Hematopoietic multipotent progenitor cell treated with erythropoietin and hydrocortisone succinate and interleukin-3 and kit ligand, for 6 days (in vitro differentiated cells): ENCODE measurements at regions not wholly inside any gene's neighbourhood (a gene's known extent, or its start where the extent isn't known, plus 50 kb on each side); places are given as distances from the start of the nearest gene placed in this dataset.
"Not testable (repeated sequence)": the region's sequence is repeated elsewhere in the genome, so short reads cannot be mapped to it uniquely, and the experiment has no call there.

ENCODE experiments used
- DNase-seq: peaks from one replicate; pipeline ENCODE4 v3.0.0-alpha.2; 2015

DNA sequence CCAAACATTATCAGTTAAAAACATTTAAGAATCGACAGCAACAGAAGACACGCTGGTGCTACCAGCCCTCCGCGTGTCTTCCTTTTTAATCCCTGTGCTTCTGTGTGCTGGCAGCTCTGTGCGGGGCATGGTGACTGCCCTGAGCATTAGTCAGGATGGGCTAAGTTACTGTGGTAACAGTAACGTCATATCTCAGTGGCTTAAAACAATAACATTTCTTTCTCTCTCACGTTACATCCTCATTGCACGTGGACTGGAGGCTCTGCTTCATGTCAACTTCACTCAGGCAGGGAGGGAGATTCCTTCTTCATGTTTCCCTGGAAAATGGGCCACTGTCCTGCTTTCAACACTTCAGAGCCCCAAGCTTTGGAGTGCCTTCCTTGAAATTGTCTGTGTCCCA is 378.5 kb downstream of the CCSER2 start:
- no peak for DNase-seq

DNA sequence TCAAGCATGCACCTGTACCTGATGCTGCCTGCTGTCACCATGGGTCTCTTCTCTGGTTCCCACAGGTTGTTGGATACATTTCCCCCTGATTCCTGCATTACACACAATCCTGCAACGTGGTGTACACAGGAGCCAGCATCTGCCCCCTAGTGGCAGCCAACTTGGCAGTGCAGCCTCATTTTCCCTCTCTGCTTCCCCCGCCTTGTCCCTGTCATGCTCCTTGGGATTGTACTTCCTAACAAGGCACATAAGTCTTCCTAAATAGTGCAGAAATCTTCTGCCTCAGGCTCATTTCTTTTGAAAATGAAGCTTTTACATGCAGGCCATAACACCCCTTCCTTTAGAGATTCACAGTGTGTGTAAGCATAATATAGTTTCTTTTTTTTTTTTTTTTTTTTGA is 387.5 kb downstream of the CCSER2 start:
- DNase-seq, result peak; percentile 62

DNA sequence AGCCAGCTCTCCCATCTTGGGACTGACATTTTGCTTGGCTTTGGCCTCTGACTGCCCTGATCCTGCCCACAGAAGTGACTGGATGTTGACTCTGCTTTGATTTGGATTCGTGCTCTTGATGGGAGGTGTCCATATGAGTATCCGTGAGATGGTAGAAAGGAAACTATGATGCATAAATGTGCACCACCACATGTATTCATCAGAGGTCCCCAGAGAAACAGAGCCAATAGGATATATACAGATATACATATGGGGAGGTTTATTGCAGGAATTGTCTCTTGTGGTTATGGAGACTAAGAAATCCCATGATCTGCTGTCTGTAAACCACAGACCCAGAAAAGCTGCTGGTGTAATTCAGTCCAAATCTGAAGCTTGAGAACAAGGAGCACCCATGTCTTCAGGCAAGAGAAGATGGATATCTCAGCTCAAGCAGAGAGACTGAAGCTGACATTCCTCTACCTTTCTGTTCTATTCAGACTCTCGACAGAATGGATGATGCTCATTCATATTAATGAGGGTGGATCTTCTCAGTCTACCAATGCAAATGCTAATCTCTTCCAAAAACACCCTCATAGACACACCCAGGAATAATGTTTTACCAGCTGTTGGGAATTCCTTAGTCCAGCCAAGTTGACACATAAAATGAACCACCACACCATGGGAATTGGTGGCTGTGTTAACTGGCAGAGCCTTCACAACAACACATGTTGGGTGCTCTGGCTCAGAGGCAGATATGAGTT is 390.7 kb downstream of the CCSER2 start:
- no peak for DNase-seq

DNA sequence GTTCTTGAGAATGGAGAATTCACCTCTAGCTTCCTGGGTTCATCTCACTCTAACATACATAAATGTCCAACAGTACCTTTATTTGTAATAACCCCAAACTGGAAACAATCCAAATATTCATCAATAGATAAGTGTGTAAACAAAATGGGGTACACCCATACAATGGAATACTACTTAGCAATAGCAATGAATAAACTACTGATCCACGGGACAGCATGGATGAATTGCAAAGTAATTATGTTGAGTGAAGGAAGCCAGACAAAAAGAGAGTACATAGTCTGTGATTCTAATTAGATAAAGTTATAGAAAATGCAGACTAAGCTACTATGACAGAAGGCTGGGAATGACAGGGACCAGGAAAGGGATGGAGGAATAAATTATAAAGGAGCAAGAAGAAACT is 391.3 kb downstream of the CCSER2 start:
- DNase-seq, result no peak

DNA sequence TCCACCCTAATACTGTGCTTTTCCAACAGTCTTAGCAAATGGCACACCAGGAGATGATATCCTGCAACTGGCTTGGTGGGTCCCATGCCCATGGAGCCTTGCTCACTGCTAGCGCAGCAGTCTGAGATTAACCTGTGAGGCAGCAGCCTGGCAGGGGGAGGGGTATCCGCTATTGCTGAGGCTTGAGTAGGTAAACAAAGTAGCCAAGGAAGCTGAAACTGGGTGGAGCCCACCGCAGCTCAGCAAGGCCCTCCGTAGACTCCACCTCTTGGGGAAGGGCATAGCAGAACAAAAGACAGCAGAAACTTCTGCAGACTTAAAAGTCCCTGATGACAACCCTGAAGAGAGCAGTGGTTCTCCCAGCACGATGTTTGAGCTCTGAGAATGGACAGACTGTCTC is 399.0 kb downstream of the CCSER2 start:
- DNase-seq, result no peak

DNA sequence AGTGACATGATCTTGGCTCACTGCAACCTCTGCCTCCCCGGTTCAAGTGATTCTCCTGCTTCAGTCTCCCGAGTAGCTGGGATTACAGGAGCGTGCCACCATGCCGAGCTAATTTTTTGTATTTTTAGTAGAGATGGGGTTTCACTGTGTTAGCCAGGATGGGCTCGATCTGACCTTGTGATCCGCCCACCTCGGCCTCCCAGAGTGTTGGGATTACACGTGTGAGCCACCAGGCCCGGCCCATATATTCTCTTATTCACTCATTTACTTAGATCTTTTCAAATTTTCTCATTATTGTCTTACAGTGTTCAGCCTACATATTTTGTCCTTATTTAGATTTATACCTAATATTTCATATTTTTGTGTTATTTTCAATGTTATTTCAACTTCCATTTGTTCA is 410.7 kb downstream of the CCSER2 start:
- DNase-seq, result not testable (repeated sequence)

DNA sequence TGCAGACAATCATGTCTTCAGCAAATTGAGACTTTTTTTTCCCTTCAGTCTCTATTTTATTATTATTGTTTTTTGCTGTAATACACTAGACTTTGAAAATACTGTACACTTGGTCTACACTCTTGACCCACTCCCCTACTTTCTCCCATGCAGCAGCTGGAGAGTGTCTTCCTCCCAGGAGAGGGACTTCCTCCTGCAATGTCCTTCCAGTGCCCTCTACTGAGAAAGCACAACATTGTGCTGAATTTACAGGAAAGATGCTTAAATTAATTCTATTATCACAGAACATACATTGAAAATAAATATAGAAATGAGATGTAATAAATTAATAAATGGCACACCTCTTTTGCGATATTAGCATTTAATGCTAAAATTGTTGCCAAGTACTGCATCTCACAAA is 411.3 kb downstream of the CCSER2 start:
- DNase-seq, result no peak

DNA sequence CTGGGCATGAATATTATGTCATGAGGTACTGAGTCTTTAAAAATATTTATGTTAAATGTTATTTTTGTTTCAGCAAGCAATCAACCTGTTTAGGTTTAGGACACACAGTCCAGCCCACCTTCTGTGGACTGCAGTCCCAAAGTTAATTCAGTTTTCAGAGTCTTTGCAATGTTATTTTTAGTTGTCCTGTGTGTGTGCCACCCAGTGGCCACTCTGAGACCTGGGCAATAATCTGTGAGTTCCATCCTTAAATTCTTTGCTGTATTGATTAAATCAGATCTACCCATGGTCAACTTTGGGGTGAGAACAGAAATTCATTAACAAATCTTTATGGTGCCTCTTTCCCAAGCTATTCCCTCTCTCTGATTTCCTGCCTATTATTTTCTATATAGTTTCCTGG is 415.1 kb downstream of the CCSER2 start:
- peak; percentile 9 for DNase-seq

DNA sequence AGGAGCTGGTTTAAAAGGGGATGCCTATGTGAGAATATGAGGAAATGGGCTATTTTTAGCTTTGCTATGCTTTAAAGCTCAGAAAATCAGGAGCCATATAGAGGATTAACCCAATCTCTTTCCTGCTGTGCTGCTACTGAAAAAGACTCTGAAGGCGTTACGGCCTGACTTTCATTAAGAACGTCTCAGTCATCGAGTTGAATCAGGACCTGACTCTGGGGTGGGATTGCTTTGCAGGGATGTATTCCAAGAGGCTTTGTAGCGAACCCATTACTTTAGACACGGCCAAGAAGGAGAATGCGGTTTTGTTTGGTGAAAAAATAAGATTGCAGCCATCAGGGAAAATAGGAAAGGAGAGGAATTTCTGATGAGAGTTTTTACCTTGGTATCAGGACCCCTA is 426.9 kb downstream of the CCSER2 start:
- no peak for DNase-seq

DNA sequence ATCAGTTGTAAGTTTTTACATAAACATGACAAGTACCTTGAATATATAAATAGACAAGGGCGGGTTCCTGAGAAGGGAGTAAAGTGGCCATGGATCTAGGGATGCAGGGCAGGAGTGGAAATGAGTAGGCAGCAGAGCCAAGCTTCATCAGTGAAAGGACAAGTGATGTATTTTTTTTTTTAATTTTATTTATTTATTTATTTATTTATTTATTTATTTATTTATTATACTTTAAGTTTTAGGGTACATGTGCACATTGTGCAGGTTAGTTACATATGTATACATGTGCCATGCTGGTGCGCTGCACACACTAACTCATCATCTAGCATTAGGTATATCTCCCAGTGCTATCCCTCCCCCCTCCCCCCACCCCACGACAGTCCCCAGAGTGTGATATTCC is 428.3 kb downstream of the CCSER2 start:
- not testable (repeated sequence) for DNase-seq

DNA sequence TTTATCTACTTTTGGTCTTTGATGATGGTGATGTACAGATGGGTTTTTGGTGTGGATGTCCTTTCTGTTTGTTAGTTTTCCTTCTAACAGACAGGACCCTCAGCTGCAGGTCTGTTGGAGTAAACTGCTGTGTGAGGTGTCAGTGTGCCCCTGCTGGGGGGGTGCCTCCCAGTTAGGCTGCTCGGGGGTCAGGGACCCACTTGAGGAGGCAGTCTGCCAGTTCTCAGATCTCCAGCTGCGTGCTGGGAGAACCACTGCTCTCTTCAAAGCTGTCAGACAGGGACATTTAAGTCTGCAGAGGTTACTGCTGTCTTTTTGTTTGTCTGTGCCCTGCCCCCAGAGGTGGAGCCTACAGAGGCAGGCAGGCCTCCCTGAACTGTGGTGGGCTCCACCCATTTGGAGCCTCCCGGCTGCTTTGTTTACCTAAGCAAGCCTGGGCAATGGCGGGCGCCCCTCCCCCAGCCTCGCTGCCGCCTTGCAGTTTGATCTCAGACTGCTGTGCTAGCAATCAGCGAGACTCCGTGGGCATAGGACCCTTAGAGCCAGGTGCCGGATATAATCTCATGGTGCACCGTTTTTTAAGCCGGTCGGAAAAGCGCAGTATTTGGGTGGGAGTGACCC is 433.7 kb downstream of the CCSER2 start:
- not testable (repeated sequence) for DNase-seq

DNA sequence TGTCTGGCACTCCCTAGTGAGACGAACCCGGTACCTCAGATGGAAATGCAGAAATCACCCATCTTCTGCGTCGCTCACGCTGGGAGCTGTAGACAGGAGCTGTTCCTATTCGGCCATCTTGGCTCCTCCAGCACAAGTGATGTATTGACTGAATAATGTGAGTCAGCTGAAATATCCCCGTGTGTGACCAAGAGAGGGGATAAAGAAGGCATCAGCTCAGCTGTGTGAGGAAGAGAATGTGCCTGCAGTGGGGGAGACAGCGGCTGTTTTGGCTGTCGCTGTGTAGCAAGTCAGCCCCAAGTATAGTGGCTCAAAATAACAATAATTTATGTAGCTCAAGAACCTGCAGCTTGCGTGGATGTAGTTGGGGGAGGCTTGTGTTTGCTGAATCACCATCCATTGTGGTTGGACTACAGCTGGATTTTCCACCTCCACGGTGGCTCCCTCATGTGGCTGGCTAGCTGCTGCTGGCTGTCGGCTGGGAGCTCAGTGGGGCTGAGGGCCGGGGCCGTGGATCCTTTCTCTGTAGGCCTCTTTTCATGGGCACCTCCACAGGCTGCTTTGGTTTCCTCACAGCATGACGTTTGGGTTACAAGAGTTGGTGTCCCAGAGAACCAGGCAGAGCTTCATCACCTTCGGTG is 434.5 kb downstream of the CCSER2 start:
- no peak for DNase-seq

DNA sequence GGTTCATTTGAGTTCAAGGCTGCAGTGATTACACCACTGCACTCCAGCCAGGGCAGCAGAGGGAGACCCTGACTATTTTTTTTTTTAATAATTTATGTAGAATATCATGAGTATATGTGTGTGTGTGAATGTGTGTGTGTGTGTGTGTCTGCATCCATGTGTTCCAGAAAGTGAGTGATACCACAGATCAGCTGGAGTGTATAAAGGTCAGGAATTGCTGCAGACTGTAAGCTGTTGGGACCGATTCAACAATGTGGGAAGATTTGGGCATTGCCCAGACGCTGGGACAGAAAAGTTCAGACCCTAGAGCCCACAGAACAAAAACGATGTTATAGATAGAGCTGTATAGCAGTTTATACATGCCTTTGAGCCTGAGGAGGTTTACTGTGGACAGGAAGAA is 435.6 kb downstream of the CCSER2 start:
- DNase-seq, result no peak

DNA sequence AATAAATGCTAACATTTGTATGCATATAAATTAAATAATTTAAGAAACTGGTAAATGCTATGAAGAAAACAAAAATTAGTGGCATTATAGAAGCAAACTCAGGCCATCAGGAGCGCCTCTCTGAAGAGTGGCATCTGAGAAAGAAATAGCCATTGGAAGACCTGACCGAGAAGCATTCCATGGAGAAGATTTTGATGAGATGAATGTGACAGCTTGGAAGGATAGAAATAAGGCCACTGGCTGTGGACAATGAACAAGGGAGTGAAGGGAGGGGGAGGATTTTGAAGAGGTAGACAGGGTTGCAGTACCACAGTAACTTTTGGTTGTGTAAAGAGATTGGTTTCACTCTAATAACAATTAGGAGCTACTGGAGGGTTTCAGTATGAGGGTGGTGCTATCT is 436.7 kb downstream of the CCSER2 start:
- no peak for DNase-seq

DNA sequence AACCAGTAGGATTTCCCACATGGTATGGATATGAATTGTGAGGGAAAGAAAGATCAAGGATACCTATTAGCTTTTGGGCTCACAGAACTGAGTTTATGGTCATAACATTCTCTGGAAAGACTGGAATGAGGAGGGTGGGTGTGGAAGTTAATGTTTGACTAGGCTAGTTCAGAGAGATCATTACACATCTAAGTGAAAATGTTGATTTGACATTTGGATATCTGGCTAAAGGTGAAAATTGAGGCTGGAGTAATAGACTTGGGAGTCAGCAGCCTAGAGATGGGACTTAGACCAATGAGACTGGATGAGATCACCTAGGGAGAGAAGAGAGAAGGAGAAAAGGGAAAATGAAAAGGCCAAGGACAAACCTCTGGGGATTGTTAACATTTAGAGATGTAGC is 437.3 kb downstream of the CCSER2 start:
- DNase-seq, result no peak

DNA sequence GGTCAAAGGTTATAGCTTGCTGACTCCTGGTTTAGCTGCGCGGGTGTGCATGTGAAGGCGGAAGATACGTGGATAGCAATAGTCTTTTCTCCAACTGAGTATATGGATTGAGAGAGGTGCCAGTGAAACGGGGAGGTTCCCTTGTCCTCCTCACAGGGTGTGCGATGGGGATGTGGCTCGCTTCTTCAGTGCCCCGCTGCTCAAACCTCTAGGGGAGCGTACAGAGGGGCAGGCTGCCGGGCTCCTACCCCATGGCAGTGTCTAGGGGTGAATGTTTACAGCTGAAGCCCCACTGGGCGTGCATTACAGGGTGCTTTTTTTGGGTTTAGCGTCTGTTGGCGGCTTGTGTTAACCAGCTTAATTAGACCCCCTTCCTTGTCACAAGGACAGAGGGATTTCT is 438.5 kb downstream of the CCSER2 start:
- no peak for DNase-seq

DNA sequence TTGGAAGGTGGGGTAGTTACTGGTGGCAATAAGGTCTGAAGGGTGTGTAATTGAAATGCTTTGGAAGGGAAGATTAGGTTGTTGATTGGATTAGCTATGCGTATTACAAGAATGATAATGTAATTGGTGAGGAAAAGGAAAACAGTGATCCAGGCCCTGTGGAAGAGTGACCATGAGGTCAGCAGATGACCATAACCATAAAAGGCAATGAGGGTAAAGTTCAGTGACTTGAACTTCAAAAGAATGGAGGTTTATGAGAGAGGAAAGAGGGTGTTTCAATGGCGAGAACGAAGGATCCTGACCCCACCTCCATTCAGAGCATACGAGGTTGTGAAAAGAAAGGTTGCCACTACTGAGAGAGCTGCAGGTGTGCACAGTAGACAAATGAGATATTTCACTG is 439.7 kb downstream of the CCSER2 start:
- DNase-seq, result no peak

DNA sequence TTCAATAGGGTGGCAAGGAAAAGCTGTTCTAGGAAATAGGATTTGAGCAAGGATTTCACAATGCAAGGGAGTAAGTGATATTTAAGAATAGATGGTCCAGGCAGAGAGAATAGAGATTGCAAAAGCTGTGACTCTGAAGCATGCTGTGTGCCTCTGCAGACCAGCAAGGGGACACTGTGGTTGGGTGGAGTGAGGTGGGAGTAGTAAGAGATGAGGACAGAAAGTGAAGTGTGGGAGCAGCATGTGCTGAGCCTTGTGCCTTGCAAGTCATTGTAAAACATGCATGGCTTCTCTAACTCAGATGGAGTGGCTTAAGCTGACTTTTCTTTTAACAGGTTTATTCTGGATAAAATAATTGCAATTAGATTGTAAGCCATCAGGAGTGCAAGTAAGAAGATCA is 442.4 kb downstream of the CCSER2 start:
- no peak for DNase-seq

DNA sequence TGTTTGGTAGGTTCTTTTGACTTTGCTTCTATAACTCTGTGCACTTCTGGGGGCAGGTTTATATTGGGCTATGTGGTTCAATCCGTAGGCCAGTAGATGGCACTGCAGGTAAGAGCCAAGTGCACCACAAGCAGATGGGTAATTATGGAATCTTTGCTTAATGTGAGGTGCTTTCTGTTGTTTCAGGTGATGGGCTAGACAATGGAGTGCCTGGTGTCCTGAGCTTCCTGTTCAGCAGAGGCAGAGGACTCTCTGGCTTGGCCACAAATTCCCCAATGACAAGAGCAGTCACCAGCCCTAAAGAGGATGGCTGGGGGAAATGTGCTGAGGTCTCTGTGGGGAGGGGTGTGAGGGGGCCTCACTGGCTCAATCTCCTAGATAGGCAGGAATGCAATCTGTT is 455.0 kb downstream of the CCSER2 start:
- peak; percentile 48 for DNase-seq

DNA sequence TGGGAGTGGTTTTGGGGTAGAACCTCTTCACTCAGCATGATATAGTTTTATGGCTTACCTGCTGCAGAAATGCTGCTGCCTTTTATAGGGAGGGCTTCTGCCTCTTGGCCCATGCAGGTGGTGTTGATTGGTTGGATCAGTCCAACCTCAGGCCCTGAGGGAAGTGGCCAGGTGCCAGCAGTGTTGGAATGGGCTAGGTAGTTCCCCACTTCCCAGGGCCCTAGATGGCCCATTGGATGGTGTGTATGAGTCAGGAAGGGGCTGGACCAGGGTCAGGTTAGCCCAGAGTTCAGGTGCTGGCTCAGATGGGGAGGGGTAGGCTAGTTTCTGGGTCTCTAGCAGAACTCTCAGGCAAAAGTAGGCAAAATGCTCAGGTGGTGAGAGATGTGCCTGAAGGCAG is 455.5 kb downstream of the CCSER2 start:
- no peak for DNase-seq

DNA sequence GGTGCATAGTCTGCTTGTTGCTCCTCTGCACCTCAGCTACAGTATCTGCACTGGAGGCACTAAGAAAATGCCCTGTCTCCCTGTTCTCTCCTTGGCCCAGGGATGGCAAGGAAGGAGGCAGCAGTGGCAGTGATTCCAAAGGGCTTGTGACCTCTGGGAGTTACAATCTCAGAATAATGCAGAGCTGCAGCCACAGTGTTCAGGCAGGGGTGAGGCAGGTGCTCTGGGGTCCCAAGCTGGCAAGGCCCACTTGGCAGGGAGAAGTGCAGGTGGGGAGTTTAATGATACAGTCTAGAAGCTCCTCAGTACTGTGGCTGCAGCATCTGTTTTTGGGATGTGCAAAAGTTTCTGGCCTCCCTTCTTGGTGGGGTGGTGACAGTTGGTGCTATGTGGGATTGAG is 456.4 kb downstream of the CCSER2 start:
- no peak for DNase-seq

DNA sequence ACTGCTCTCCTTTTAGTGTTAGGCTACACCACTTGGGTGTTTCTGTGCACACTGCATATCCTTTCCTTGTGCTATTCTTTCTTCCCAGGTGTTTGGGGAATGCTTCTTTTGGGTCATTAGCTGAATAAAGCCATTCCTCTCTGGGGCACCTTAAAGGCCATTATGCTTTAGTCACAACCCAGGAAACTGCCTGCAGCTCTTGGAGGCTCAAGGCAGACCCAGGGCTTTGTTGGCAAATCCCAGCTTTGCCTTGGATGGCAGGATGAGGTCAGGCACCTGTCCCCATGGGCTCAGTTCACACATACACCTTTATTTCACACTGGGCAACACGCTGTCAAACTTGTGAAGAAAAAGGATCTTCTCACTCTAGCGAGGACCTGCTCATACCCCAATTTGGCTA is 460.6 kb downstream of the CCSER2 start:
- no peak for DNase-seq

DNA sequence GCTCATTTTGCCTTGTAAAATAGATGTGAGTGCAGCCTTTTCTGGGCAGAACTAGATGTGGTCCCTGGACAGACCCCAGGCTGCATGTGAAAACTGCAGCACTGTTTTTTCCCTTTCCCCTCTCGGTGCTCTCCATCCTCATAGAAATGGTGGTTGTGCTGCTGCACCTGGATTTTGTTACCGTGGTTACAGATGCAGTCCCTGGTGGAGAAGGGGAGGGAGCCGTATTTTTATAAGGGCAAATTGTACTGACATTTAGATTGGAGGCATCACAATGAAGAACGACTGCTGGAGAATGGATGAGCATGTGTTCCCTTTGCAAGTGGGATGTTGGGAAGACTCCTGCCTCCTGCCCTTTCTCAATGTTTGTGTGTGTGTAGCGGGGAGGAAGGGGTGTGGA is 469.9 kb downstream of the CCSER2 start:
- no peak for DNase-seq

DNA sequence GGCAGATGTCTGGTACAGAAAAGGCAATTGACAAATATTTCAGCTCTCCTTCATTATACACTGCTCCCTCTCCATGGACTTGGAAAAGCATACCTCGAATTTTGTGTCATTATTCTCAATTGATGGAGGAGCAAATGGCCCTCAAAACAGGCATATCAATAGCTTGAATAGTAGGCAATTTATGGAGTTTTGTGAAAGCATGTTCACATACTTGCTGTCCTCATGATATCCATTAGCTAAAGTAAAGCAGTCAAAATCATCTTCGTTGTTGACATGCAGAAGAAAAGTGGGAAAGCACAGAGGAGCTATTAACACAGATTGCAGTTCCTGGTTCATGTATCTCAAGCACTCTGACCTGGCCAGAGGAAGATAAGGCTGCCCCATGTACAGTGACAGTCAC is 472.8 kb downstream of the CCSER2 start:
- no peak for DNase-seq

DNA sequence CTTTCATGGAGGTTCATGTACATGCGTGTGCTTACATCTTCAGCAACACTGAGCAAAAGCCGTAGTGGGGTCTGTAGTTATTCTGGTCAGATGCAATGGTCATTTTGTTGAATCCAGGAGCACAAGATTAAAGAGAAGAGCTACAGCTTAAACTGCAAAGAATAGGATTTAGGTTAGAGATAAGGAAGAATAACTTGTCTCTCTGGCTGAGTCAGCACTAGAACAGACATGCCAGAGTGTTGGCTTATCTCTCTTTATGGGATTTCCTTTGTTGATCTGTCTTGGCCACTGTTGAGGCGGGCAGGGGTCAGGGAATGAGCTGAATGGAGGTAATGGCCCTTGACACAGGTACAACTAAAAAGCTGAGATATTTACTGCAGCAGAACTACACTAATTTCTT is 473.5 kb downstream of the CCSER2 start:
- no peak for DNase-seq
